Dermis blood vessel endothelial cell (primary cell): ENCODE measurements at regions not wholly inside any gene's neighbourhood (a gene's known extent, or its start where the extent isn't known, plus 50 kb on each side); places are given as distances from the start of the nearest gene placed in this dataset.
"Not testable (repeated sequence)": the region's sequence is repeated elsewhere in the genome, so short reads cannot be mapped to it uniquely, and the experiment has no call there.

Experiments
- DNase-seq: peaks from one replicate; pipeline ENCODE4 v3.0.0; 2010

DNA sequence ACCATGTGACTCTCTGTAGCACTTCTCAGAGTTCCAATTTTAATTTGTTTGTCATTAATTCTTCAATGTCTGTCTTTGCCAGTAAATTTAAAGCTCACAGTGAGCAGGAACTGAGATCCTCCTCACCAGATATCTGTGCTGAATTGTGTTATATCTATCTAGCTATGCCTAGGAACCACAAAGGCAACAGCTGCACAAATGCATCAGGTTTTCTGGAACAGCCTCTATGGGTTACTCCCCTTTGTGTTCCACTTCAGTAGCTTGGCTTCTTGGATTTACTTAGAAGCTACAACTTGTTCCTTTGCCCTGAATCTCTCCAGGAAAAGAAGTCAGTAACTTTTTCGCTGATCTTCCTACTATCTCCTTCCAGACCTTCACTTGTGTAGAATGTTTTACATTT is 1237.8 kb upstream of the ADGRL4 start:
- DNase-seq, result no peak

DNA sequence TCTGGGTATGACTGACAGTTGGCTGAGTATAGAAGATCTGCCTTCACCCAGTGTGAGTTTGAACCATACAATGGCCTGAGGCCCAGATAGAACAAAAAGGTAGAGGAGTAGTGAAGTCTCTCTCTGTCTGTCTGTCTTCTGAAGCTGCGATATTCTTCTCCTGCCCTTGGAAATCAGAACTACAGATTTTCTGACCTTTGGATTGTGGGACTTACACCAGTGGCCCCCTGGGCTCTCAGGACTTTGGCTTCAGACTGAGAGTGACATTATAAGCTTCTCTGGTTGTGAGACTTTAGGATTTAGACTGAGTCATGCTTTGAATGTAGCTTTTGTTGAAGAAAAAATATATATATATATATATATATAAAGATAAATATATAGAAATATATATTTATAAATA is 1235.0 kb upstream of the ADGRL4 start:
- DNase-seq, result no peak

DNA sequence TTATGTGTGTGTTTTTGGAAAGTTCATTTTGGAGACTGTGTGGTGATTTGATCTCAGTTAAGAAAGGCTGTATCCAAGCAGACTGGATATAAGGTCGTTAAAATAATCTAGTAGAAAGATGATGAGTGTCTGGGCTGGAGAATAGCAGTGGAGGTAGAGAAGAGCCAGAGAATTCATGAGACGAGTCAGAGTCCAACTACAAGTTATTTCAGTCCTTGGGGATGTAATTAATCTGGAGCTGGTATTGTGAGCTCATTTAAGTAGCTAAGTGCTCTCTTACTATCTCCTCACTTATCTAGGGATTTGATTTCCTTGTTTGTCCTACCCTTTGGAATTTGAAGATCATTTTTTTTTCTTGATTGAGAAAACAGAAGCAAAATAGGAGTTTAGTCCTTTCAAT is 1219.0 kb upstream of the ADGRL4 start:
- DNase-seq, result no peak

DNA sequence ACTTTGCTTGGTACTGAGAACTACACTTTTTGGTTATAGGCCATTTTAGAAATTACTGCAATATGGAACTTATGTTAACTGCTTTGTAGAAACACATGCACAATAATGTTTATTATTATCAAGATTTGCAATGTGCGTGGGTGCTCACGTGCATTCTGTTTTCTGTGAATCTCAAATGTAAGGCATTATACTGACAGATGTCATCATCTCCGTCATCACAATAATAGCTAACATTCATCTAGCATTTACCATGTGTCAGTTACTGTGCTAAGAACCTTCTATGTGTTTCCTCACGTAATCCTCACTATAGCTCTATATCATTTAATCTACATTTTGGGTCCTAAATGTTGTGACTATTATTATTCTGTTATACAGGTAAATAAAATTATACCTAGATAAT is 1214.8 kb upstream of the ADGRL4 start:
- DNase-seq, result no peak

DNA sequence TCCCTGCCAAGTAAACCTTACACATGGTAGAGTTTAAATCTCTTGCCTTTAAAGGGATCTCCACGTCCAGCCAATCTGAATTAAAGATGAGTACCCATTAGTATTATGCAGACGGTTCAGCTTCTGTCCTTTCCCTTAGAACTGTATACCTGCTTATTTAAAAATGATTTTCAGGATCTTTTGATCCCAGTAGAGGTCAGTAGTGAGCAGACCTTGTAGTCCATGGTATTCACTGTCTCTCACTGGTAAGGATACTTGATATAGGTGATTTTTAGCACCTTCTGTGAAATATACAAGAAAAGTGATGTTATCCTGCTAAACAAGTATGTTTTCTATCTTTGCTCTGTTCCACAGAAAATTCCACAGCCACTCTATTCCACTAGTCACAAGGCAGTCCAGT is 1211.6 kb upstream of the ADGRL4 start:
- DNase-seq, result peak; percentile 65

DNA sequence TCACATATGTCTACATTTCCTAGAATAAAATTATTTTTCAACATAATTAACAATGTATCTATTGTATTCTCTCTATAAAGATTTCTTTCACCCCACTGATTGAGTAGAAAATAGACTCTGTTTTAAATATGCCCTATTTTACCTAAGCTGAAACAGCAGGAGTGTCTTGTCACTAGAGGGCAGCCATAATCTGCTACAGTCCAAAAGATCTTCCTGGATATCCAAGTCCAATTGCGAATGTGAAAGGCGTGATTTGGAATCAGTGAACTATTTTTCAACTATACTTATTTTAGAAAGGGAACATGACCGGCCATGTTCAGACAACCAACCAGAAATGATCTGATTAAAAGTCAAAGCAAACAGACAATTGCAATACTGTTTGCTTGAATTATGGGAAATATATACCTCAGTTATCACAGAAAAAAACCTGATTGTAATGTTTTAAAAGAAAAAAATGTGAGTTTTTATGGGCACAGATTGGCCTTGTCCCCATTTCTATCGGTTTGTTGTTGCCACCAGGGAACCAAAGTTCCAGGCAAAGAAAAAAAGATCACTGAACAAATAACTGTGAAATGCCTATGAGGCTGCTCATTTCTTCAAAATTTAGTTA is 1211.0 kb upstream of the ADGRL4 start:
- DNase-seq, result peak; percentile 51

DNA sequence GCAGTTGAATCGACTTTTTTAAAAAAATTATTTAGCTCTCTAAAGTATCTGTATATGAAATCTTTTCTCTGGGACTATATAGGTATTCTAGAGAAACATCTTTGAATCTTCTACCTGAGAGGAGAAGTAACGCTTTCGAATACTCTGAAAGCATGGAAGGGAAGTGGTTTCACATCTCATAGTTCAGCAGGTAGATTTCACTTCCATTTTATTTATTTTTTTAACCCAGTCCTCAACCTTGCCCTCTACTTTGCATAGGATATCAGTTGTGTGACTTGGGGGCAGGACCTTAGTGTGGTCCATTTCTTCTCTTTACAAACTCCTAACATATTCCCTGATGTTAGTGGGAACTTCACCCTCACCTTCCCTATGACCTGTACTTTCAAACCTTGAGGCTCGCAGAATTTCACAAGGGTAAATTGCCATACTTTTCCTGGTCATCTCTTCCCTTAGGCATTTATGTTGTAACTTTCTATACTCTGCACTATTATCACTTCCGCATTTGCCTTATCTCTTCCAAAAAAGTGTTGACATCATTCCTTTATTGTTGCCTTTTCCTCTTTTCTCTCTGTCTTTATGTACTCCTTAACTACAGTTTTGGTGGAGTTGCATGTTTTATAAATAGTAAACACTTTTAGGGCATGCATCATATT is 1208.5 kb upstream of the ADGRL4 start:
- no peak for DNase-seq

DNA sequence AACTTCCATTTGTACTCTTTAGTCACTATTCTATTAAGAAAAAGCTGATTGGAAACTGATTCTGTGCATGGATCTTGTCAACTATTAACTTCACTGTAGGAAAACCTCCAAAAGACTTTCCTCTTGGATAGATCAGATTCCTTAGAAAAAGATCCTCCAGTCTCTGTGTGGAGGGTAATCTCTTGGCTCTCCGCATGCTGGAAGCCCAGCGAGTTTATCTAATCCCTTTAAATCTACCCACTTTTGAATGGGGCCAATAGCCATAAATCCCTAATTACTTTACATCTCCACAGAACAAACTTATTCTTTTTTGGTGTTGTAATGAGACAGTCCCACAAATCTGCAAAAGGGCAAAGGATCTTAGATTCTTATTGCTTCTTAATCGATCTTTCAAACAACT is 1206.4 kb upstream of the ADGRL4 start:
- DNase-seq, result no peak

DNA sequence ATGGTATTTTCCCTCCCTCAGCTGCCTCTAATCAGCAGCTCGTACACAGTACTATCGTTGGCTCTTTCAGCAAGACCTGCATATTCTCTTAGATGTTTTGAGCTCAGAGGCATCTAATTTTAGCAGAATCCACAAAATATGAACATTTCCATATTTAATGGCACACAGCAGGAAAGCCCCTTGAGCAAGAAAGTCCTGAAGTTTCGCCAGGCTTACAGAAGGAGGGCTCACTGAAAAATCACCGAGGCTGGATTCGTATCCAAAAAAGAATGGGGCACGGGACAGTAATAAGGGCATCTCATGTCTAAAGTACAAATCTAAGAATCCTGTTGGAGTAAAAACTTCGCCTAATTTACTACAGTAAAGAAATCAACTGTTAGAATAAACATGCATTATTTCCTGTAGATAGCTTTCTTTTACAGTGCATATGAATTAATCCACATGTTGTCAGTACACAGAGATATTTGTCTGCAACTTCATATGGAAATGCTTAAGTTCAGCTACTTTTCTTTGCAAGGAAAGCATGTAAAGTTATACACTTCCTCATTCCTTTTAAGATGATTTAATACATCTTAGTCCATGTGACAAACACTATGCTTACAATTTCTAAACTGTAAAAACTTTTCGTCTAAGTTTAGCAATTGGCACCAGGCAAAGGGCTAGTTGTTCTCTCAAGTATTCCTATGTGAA is 1205.3 kb upstream of the ADGRL4 start:
- DNase-seq, result no peak

DNA sequence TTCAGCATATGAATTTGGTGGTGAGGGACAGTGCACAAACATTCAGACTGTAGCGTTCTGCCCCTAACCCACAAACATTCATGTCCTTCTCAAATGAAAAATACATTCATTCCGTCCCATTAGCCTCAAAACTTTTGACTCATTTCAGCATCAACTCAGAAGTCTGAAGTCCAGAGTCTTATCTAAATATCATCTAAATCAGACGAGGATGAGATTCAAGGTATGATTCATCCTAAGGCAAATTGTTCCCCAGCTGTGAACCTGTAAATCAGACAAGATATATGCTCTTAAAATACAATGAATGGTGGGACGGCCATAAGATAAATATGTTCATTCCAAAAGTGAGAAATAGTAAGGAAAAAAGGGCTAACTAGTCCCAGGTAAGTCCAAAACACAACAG is 1195.6 kb upstream of the ADGRL4 start:
- DNase-seq, result no peak

DNA sequence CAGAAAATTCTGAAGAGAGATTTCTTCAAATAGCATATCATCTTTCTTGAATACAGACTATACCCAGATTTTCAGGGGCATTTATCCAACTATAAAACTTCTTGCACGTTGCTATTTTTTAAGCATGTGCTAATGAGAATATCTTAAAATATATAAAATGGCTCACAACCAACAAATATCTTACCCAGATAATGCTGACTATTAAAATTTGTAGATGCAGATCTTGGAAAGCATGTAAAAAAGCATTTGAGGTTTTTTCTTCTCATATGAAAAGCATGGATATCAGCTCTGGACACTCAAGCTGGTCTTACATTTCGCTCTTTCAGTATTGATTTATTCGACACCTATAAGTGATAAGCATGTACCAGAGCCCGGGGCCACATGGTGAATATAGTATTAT is 1187.7 kb upstream of the ADGRL4 start:
- DNase-seq, result no peak

DNA sequence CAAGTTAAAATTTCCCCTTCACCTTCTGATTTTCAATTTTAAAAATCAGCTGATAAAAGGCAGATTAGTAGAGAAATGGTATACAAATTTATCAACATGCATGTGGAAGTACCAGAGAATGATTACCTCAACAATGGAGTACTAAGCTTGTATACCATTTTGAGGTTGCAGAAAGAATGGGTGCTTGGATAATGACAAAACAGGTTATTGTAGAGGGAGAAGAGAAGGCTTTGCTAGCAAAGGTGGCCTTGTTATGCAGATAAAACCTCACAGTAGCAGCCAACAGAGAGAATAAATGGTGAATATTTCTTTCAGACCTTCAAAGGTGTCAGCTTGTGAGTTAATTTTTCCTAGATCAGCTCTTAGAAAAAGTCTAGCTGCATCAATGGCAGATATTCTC is 1174.9 kb upstream of the ADGRL4 start:
- DNase-seq, result no peak

DNA sequence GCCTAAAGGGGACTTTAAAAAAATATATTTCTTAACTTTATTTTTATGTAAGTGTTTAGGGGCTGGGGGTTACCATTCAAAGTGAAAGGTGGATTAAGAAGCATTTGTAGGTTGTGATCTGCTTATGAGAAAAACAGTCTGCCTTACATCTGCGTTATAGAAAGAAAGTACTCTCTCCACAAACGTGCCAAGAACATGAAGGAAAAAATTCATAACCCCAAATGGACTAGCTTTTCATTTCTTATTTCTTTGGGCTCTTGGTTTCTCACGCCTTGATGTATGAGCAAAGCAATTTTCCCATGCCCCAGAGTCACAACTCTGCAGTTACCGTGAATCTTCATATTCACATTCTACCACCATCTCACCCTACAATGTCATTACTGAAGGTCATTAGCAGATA is 1165.1 kb upstream of the ADGRL4 start:
- no peak for DNase-seq

DNA sequence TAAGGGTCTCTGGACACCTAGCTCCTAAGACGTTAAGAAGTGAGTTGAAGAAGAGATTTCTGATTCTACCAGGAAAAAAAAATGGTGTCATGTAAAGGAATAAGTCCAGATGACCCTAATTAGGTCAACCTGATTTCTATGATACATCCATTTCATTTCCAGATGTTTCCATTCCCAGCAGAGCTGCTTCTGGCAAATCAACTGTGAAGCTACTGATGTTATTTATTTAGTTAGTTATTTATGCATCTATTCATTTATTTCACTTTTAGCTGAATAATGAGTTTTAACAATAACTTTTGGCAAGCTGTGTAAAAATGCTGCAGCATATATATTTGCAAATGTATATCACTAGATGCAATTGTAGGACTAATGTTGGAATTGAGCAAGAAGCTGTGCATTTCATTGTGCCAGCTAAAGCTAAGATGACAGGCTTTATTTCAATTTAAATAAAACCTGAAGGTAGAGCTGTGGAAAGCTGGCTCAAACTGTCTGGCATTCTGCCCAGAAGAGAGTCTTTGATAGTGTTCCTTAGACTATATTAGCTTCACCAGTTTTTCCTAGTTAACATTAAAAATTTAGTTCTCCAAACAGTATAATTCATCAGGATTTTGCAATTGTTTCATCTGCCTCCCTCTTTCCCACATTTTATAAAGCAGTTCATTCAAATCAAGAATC is 1164.4 kb upstream of the ADGRL4 start:
- no peak for DNase-seq

DNA sequence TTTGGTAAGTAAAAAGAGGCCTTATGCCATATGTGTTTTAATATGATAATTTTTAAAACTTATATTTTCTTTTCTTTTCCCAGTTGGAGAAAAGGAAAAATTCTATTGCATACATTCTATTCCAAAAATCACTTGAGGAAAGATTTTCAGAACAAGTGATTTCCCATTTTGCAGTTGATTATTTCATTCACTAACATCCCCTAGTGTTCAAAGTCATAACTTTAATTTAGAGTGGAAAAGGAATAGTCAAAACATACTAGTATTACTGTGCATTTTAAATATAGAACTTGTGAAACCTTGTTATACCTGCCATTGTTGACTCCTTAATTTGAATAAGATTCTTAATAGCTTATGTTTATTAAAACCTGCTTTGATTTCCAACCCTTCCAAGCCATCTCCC is 1157.6 kb upstream of the ADGRL4 start:
- DNase-seq, result no peak

DNA sequence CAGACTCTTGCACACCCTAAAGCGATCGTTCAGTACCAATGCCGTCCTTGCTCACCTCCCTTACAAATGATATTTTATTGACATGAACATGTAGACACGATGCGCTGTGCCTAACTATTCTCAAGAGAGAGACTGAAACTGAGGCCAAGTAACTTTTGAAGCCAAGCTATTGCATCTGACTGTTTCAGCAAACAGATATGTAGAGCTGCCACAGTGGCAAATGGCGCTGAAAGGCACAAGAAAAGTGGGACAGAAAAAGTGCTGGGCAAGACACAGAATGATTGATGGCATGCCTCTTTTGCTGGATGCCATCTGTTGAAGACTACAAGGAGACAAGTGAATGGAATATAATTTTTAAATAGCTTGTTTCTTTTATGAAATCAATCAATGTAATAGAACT is 1157.2 kb upstream of the ADGRL4 start:
- no peak for DNase-seq

DNA sequence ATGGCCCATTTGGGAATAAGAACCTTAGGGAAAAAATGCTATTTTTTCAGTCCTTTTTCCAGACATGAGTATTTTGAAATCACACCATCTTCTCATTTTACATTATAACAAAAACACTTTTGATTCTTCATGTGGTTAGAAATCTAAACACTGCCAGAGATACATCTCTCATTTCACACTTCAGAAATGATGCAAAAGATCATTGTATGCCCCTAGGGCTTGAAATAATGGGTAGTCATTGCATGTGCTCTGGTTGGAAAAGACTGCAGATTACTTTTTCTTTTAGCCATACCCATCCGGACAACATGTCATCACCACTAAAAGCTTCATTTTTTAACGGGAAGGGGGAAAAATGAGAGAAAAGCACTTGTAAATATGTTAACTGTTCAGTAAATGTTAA is 1152.2 kb upstream of the ADGRL4 start:
- DNase-seq, result no peak

DNA sequence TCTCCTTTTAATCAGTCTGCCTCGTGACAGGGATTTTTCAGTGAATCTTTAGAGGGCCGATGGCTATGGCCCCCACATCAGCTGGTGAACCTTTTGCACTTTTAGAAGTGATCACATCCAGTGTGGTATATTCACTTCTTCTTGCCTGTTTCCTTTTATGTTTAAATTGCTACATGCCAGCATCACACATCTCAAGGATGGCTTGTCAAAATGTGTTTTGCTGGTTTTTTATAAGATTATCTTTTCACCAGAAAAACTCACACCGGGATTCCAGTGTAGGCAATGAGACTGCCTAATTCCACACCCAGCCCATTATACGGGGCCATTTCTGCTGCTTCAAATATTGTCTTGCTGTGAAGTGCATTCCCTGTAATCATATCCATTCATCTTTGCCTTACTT is 1151.7 kb upstream of the ADGRL4 start:
- DNase-seq, result no peak

DNA sequence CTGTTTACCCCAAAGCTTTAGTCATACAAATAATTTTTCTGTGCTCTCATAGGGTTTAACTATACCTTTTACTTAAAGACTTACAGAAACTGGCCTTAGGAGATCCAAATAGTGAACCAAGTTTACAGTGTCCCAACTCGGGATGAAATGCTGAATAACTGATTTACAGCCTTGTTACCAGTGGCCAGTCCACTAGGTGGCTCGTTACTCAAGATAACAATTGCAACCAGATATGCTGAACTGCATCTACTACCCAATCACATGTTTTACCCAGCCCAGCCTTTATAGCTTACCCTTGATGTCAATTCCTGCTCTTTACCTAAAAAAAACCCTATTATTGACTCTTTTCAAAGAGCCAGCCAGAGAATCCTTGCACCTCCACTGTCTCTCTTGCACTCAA is 1148.8 kb upstream of the ADGRL4 start:
- no peak for DNase-seq

DNA sequence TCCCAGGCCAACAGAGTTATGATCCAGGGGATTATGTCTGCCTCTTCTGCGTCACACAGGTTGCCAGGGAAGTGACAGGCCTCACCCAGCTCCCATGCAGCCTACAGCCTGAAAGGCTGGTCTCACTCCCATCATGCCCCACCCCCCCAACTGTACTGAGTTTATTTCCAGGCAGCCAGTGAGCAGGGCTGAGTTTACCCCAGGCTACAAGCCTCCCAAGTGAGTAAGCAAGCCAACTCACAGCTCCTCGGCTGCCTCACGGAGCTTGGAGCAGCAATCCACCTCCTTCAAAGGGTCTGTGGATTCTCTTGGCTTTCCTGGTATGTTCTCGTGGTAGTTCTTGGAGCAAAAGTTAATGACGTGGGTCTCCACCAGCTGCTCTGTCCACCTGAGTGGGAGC is 1147.6 kb upstream of the ADGRL4 start:
- no peak for DNase-seq

DNA sequence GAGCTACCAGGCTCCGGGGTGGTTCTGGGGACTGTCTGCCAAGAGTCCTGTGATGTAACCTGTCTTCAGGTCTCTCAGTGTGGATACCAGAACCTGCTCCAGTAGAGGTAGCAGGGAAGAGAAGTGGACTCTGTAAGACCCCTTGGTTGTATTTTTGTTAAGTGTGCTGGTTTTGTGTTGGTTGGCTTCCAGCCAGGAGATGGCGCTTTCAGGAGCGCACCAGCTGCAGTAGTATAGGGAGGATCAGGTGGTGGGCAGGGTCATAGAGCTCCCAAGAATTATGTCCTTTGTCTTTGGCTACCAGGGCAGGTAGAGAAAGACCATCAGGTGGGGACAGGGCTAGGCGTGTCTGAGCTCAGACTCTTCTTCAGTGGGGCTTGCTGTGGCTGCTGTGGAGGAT is 1147.2 kb upstream of the ADGRL4 start:
- no peak for DNase-seq

DNA sequence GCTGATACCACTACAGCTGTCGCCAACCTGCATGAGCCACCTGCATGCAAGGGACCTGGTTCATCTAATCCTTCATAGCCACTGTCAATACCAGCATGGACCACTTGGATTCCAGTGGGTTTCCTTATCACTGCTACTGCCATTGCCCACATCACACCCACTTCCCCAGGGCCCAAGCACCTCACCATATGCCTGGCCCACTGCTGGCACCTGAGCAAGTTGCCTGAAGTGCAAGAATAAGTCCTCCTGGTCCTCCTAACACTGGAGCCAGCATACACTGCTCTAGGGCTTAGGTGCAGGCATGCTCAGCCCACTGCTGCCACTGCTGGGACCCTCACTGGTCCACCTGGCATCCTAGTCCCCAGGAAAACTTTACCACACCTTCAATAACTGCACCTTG is 1136.8 kb upstream of the ADGRL4 start:
- no peak for DNase-seq

DNA sequence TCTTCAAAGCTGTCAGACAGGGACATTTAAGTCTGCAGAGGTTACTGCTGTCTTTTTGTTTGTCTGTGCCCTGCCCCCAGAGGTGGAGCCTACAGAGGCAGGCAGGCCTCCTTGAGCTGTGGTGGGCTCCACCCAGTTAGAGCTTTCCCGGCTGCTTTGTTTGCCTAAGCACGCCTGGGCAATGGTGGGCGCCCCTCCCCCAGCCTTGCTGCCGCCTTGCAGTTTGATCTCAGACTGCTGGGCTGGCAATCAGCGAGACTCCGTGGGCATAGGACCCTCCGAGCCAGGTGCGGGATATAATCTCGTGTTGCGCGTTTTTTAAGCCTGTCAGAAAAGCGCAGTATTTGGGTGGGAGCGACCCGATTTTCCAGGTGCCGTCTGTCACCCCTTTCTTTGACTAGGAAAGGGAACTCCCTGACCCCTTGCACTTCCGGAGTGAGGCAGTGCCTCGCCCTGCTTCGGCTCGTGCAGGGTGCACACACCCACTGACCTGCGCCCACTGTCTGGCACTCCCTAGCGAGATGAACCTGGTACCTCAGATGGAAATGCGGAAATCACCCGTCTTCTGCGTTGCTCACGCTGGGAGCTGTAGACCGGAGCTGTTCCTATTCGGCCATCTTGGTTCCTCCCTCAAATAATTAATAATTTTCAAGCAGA is 1131.5 kb upstream of the ADGRL4 start:
- not testable (repeated sequence) for DNase-seq
